IMR-90 (cell line): ENCODE measurements at regions not wholly inside any gene's neighbourhood (a gene's known extent, or its start where the extent isn't known, plus 50 kb on each side); places are given as distances from the start of the nearest gene placed in this dataset.

ENCODE experiments used
- ATAC-seq: fragments of 200-7000 bp; cut with Tn5 transposase; 2 replicates; pipeline ENCODE4 v1.9.1; 2020; ENCODE audit warnings: low read depth, mild to moderate bottlenecking, moderate library complexity
- BruUV-seq: library from RNA; stranded (reverse); fragments of 400-500 nt; replicated peaks from 2 replicates; lab custom pipeline; 2021; lab: Mats Ljungman, UMichigan
- CTCF ChIA-PET: fragments of 300-600 bp; formaldehyde crosslinking; extraction: SDS; loops from one replicate; lab custom pipeline; 2021; ENCODE audit warnings: antibody characterized with exemption; lab: Yijun Ruan, JAX
- POLR2A ChIA-PET: fragments of 300-600 bp; sonication (Branson Sonifier 250); formaldehyde crosslinking; loops from one replicate; lab custom pipeline; 2022; ENCODE audit warnings: antibody characterized with exemption; ENCODE audit not compliant: unreplicated experiment; lab: Charles Lee
- DNase-seq: peaks from one replicate; pipeline ENCODE4 v3.0.0; 2013
- H2AFZ ChIP-seq: replicated peaks from 2 replicates; pipeline ENCODE3; 2013; ENCODE audit warnings: low read length, mild to moderate bottlenecking; ENCODE audit not compliant: poor library complexity
- H2AK5ac ChIP-seq: 2 replicates; pipeline ENCODE4 v1.6.1; 2013; ENCODE audit warnings: low read depth, low read length, inconsistent platforms
- H2AK9ac ChIP-seq: replicated peaks from 2 replicates; pipeline ENCODE3; 2013; ENCODE audit warnings: mild to moderate bottlenecking, low read depth, low read length, moderate library complexity; ENCODE audit not compliant: poor library complexity
- H2BK120ac ChIP-seq: 2 replicates; pipeline ENCODE4 v1.6.1; 2013; ENCODE audit warnings: low read depth, low read length, inconsistent platforms
- H2BK15ac ChIP-seq: 3 replicates; pipeline ENCODE4 v1.6.1; 2013; ENCODE audit warnings: low read depth, low read length, inconsistent platforms
- H2BK20ac ChIP-seq: 2 replicates; pipeline ENCODE4 v1.6.1; 2013; ENCODE audit warnings: low read depth, mild to moderate bottlenecking, inconsistent platforms, low read length, moderate library complexity
- H2BK5ac ChIP-seq: 2 replicates; pipeline ENCODE4 v1.6.1; 2013; ENCODE audit warnings: mild to moderate bottlenecking, low read depth, low read length, inconsistent platforms; ENCODE audit not compliant: poor library complexity, severe bottlenecking
- H3K14ac ChIP-seq: replicated peaks from 2 replicates; pipeline ENCODE4 v1.6.1; 2013; ENCODE audit warnings: low read depth, low read length, inconsistent platforms
- H3K18ac ChIP-seq: 2 replicates; pipeline ENCODE4 v1.6.1; 2013; ENCODE audit warnings: low read depth, low read length, control low read depth
- H3K23ac ChIP-seq: 2 replicates; pipeline ENCODE4 v1.6.1; 2013; ENCODE audit warnings: low read depth, low read length, inconsistent platforms
- H3K27ac ChIP-seq: 2 replicates; pipeline ENCODE4 v1.5.1; 2013; ENCODE audit warnings: mild to moderate bottlenecking, control low read depth, low read length; ENCODE audit not compliant: insufficient read depth
- H3K27me3 ChIP-seq: 2 replicates; pipeline ENCODE4 v1.6.1; 2013; ENCODE audit warnings: low read length; ENCODE audit not compliant: control insufficient read depth, insufficient read depth
- H3K36me3 ChIP-seq: 2 replicates; pipeline ENCODE4 v1.6.1; 2013; ENCODE audit warnings: low read length, mixed read lengths; ENCODE audit not compliant: control insufficient read depth, insufficient read depth
- H3K4ac ChIP-seq: 2 replicates; pipeline ENCODE4 v1.6.1; 2013; ENCODE audit warnings: low read depth, low read length, inconsistent platforms
- H3K4me1 ChIP-seq: 2 replicates; pipeline ENCODE4 v1.6.1; 2013; ENCODE audit warnings: low read length, mixed read lengths; ENCODE audit not compliant: control insufficient read depth, insufficient read depth
- H3K4me2 ChIP-seq: 2 replicates; pipeline ENCODE4 v1.6.1; 2013; ENCODE audit warnings: low read depth, mild to moderate bottlenecking, control low read depth, low read length, moderate library complexity
- H3K4me3 ChIP-seq: 2 replicates; pipeline ENCODE4 v1.5.1; 2013; ENCODE audit warnings: low read depth, mild to moderate bottlenecking, control low read depth, low read length, moderate library complexity; ENCODE audit not compliant: insufficient read depth
- H3K56ac ChIP-seq: 2 replicates; pipeline ENCODE4 v1.6.1; 2013; ENCODE audit warnings: low read length, inconsistent platforms; ENCODE audit not compliant: insufficient read depth; ENCODE audit errors: extremely low read depth
- H3K79me1 ChIP-seq, 2 experiments: 2 replicates each; pipeline ENCODE4 v1.6.1; 2013; ENCODE audit warnings: low read length in 2 of 2, inconsistent platforms in 1 of 2, low read depth in 1 of 2
- H3K9ac ChIP-seq: 2 replicates; pipeline ENCODE4 v1.6.1; 2013; ENCODE audit warnings: low read depth, low read length, control low read depth
- H3K9me1 ChIP-seq: 2 replicates; pipeline ENCODE4 v1.6.1; 2013; ENCODE audit warnings: low read length, inconsistent platforms; ENCODE audit not compliant: insufficient read depth
- H3K9me3 ChIP-seq: 2 replicates; pipeline ENCODE4 v1.6.1; 2013; ENCODE audit warnings: low read length; ENCODE audit not compliant: control insufficient read depth, insufficient read depth
- H4K20me1 ChIP-seq: 2 replicates; pipeline ENCODE4 v1.6.1; 2013; ENCODE audit warnings: low read length, inconsistent platforms; ENCODE audit not compliant: insufficient read depth
- H4K5ac ChIP-seq: 2 replicates; pipeline ENCODE4 v1.6.1; 2013; ENCODE audit warnings: mild to moderate bottlenecking, low read depth, low read length, control low read depth
- H4K8ac ChIP-seq, 2 experiments: 2 replicates each; pipeline ENCODE4 v1.6.1; 2013; ENCODE audit warnings: low read depth in 2 of 2, low read length in 2 of 2, control low read depth in 1 of 2, inconsistent platforms in 1 of 2
- H4K91ac ChIP-seq: 2 replicates; pipeline ENCODE4 v1.6.1; 2013; ENCODE audit warnings: low read depth, low read length, inconsistent platforms; ENCODE audit not compliant: insufficient read depth
- CHD1 ChIP-seq: IDR thresholded peaks from 2 replicates; pipeline ENCODE4 v1.6.1; 2012; ENCODE audit warnings: low read depth, low read length, improper control_type of control experiment
- MAFK ChIP-seq: IDR thresholded peaks from 2 replicates; pipeline ENCODE4 v1.6.1; 2012; ENCODE audit warnings: low read depth, low read length, improper control_type of control experiment
- MAZ ChIP-seq: IDR thresholded peaks from 2 replicates; pipeline ENCODE4 v1.6.1; 2012; ENCODE audit warnings: low read depth, mild to moderate bottlenecking, low read length, improper control_type of control experiment, moderate library complexity, borderline replicate concordance
- MXI1 ChIP-seq: IDR thresholded peaks from 2 replicates; pipeline ENCODE4 v1.6.1; 2012; ENCODE audit warnings: low read depth, mild to moderate bottlenecking, low read length, moderate library complexity, borderline replicate concordance
- POLR2A ChIP-seq: IDR thresholded peaks from 2 replicates; pipeline ENCODE4 v1.6.1; 2012; ENCODE audit warnings: mild to moderate bottlenecking, low read depth, low read length
- RCOR1 ChIP-seq: IDR thresholded peaks from 2 replicates; pipeline ENCODE4 v1.6.1; 2012; ENCODE audit warnings: mild to moderate bottlenecking, low read length, improper control_type of control experiment; ENCODE audit not compliant: insufficient replicate concordance
- RFX5 ChIP-seq: IDR thresholded peaks from 2 replicates; pipeline ENCODE4 v1.8.0; 2012; ENCODE audit warnings: low read depth, mild to moderate bottlenecking, low read length, moderate library complexity
- SMC3 ChIP-seq: fragments of 150-350 bp; IDR thresholded peaks from 2 replicates; pipeline ENCODE4 v1.6.1; 2016; ENCODE audit warnings: low read depth, mild to moderate bottlenecking, antibody characterized with exemption, low read length, moderate library complexity
- WGBS, 2 experiments: methylation state at CpG; one replicate each; pipeline versions ENCODE4 v1.1.5 to v1.1.7; 2013; ENCODE audit warnings: missing lambda C conversion rate in 2 of 2; ENCODE audit not compliant: insufficient read length in 1 of 2; ENCODE audit errors: extremely low coverage in 2 of 2; 5-methylcytosine and 5-hydroxymethylcytosine counted together
- dilution Hi-C: fragments of 300-500 bp; cut with HindIII; formaldehyde crosslinking; loops from one replicate; pipeline ENCODE4 v1.14.3; 2018; ENCODE audit warnings: low sequenced_read_pairs; ENCODE audit not compliant: unreplicated experiment
- in situ Hi-C: fragments of 300-500 bp; cut with MboI; formaldehyde crosslinking; loops from 3 replicates; pipeline ENCODE4 v1.14.3; 2019; ENCODE audit warnings: low sequenced_read_pairs, inconsistent platforms, mixed read lengths
- intact Hi-C: fragments of 100-400 bp; cut with micrococcal nuclease; formaldehyde crosslinking; loops from 2 replicates; pipeline ENCODE4 v1.10.0; 2022
- TF ChIP-seq, protein P1 (sequence below): fragments of 150-350 bp; IDR thresholded peaks from 2 replicates; pipeline ENCODE4 v1.6.1; 2017; ENCODE audit warnings: mild to moderate bottlenecking, antibody characterized with exemption, low read length, low read depth
- TF ChIP-seq, protein P2 (sequence below): conservative IDR thresholded peaks from 2 replicates; pipeline ENCODE4 v1.5.1; 2012; ENCODE audit warnings: mild to moderate bottlenecking, low read depth, low read length, improper control_type of control experiment

DNA sequence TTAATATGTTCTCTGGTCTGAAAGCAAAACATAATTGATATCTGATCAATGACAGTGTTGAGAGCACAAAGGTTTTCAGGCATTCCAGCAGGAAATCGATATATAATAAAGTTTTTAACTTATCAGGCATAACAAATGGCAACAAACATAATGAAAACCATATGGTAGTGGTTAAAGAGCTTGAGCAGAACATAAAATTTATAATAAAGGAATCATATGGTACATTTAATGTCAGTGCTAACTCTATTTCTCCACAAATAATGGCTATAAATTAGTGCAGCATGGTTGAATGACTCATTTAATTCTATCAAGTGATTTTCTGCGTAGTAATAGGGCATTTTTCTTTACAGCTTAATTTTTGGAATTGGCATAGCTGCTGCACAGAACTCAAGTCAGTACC is 306.2 kb downstream of the FSIP2 start:
- Histone ChIP-seq H3K27me3 (no peaks in the 10 kb centered on the region), H3K4me1 (no peaks in the 10 kb centered on the region), H3K4me2 (no peak overlapping the region), H2BK20ac (no peak overlapping the region), H3K9me3 (no peaks in the 10 kb centered on the region), H3K18ac (no peak overlapping the region), H2AFZ (no peak overlapping the region), H3K27ac (no peak overlapping the region), H2BK15ac (no peak overlapping the region), H2BK5ac (no peak overlapping the region), H3K79me1 (no peaks in the 10 kb centered on the region), H4K20me1 (no peaks in the 10 kb centered on the region), H3K23ac (no peak overlapping the region), H4K5ac (no peak overlapping the region), H3K56ac (no peak overlapping the region), H3K14ac (no peak overlapping the region), H3K4me3 (no peak overlapping the region), H4K91ac (no peak overlapping the region), H2AK5ac (no peak overlapping the region), H3K9ac (no peak overlapping the region), H3K9me1 (no peaks in the 10 kb centered on the region), H3K4ac (no peak overlapping the region), H3K36me3 (no peaks in the 10 kb centered on the region), H2BK120ac (no peak overlapping the region), H2AK9ac (no peak overlapping the region), H4K8ac (no peak overlapping the region)
- TF ChIP-seq, protein P1, sequence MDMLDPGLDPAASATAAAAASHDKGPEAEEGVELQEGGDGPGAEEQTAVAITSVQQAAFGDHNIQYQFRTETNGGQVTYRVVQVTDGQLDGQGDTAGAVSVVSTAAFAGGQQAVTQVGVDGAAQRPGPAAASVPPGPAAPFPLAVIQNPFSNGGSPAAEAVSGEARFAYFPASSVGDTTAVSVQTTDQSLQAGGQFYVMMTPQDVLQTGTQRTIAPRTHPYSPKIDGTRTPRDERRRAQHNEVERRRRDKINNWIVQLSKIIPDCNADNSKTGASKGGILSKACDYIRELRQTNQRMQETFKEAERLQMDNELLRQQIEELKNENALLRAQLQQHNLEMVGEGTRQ, result no peak
- TF ChIP-seq MAZ, result no peak
- TF ChIP-seq CHD1, result no peak
- TF ChIP-seq MXI1, result no peak
- TF ChIP-seq RFX5, result no peak
- TF ChIP-seq, protein P2, sequence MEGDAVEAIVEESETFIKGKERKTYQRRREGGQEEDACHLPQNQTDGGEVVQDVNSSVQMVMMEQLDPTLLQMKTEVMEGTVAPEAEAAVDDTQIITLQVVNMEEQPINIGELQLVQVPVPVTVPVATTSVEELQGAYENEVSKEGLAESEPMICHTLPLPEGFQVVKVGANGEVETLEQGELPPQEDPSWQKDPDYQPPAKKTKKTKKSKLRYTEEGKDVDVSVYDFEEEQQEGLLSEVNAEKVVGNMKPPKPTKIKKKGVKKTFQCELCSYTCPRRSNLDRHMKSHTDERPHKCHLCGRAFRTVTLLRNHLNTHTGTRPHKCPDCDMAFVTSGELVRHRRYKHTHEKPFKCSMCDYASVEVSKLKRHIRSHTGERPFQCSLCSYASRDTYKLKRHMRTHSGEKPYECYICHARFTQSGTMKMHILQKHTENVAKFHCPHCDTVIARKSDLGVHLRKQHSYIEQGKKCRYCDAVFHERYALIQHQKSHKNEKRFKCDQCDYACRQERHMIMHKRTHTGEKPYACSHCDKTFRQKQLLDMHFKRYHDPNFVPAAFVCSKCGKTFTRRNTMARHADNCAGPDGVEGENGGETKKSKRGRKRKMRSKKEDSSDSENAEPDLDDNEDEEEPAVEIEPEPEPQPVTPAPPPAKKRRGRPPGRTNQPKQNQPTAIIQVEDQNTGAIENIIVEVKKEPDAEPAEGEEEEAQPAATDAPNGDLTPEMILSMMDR, result no peak
- TF ChIP-seq SMC3, result no peak
- TF ChIP-seq POLR2A, result no peak
- TF ChIP-seq MAFK, result no peak
- TF ChIP-seq RCOR1, result no peak
- BruUV-seq, result no TSS peak
- ChIA-PET POLR2A (no interaction called here), CTCF (interaction anchor here (0.6 kb wide), 1 partner anchor 12 kb away, joined by 3 read pairs; no protein-coding TSS in a partner anchor)
- DNase-seq, result no peak
- no CpG with 5 or more reads among the region's 2 CpGs for WGBS, 2 experiments
- dilution Hi-C loops, result no loop called here
- in situ Hi-C loops, result no loop called here
- no peak for ATAC-seq
- intact Hi-C loops, result no loop called here
